ENCODE measurements at regions not wholly inside any gene's neighbourhood (a gene's known extent, or its start where the extent isn't known, plus 50 kb on each side); places are given as distances from the start of the nearest gene placed in this dataset.

DNA sequence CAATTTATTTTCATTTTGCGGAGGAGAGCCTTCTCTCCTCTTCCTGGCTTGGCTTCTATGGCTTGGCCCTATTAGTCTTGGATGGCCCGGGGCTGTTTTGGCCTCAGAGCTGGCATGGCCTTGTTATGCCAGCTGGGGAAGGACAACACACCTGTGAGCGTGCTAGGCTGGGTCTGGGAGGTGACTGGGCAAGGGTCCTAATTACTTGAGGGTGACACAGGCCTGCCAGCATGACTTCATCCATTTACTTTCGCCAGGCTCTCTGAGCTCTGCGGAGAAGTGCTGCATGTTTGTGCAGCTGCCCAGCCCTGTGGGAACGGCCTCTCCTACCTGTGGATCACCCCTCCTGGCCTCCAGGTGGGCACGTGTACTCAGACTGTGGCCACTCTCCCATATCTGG, 153.6 kb downstream of the SNX19 start:
- DNase-seq (no peak), ATAC-seq (no peak)
- no peak overlapping the region for H3K4me3 ChIP-seq
- no peaks in the 10 kb centered on the region for H3K9me3 ChIP-seq
- H3K4me1 ChIP-seq, result no peaks in the 10 kb centered on the region
- no peaks in the 10 kb centered on the region for H3K36me3 ChIP-seq
- H3K27me3 ChIP-seq, result no peaks in the 10 kb centered on the region
- no peak overlapping the region for H3K27ac ChIP-seq
- intact Hi-C loops (cut with DNase I; ENCODE audit: low total_unique reads), result no loop called here
- in situ Hi-C loops (cut with MboI; ENCODE audit: low sequenced_read_pairs in 4 of 4), result no loop called here
- TF ChIP-seq POLR2A (IDR thresholded peaks at IDR 0.05) (no peak), CTCF (IDR thresholded peaks at IDR 0.05 in 4 of 5, conservative IDR thresholded peaks at IDR 0.05 in 1 of 5) (no peak)

DNA sequence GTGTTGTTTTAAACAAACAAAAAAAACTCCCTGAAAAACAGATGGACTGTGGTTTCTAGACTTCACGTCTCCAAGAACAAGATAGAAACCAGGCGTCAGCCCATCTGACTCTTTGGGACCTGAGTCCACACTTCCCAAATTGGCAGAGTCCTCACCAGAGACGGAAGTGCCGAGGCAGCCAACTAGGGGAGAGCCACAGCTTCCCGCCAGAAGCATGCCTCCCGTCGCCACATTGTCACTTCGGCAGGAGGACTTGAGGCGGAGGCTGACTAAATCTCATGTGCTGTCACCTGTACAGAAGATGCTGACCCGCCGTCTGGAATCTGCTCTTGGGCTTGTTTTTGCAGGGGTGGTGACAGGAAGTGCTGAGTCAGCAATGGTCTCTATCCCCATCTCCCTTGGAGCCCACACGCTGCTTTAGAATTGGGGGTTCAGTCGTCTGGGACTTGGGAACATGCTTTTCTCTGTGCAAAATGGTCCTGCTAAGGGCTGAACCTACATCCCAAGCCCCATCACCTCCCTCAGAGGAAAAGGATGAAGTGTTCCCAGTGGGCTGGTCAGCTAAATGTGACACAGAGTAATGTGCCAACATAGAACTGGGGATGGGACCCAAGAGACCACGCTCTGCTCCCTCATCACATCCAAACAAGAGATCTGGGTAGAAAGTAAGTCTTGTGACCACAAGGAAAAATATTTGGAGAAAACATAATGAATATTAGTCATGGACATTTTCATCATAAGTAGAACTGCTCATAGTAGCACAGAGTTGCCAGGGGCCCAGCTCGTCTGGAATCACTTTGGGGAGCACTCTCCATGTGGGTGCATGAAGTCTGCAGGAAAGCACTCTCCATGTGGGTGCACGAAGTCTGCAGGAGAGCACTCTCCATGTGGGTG, 152.9 kb downstream of the SNX19 start:
- H3K9me3 ChIP-seq, result no peaks in the 10 kb centered on the region
- H3K27me3 ChIP-seq, result no peaks in the 10 kb centered on the region
- no peak for ATAC-seq
- intact Hi-C loops (cut with DNase I; ENCODE audit: low total_unique reads), result no loop called here
- no peak overlapping the region for H3K4me3 ChIP-seq
- no peaks in the 10 kb centered on the region for H3K4me1 ChIP-seq
- DNase-seq, result no peak
- in situ Hi-C loops (cut with MboI; ENCODE audit: low sequenced_read_pairs in 4 of 4), result no loop called here
- TF ChIP-seq POLR2A (IDR thresholded peaks at IDR 0.05) (no peak), CTCF (IDR thresholded peaks at IDR 0.05 in 4 of 5, conservative IDR thresholded peaks at IDR 0.05 in 1 of 5) (no peak)
- H3K36me3 ChIP-seq, result no peaks in the 10 kb centered on the region
- H3K27ac ChIP-seq, result no peak overlapping the region

DNA sequence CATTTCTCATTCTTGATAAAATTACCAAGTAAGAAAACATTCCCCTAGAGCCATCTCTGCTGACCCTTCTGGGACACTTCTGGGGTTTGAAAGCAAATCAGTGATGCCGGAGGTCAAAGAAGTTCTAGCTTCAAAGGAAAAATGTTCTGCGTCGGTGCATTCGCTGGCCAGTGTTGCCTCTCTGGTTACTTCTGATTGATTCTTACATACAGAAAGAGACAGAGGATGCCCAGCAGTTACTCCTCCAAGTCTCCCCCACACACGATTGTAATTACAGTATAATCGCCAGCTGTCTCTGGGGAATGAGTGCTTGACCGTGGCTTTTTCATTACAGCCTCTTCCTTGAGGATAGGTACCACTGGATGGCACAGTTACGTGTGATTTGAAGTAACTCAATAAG, 150.9 kb downstream of the SNX19 start:
- DNase-seq, result no peak
- in situ Hi-C loops (cut with MboI; ENCODE audit: low sequenced_read_pairs in 4 of 4) (no loop called here), intact Hi-C loops (cut with DNase I; ENCODE audit: low total_unique reads) (no loop called here)
- Histone ChIP-seq H3K27me3 (no peaks in the 10 kb centered on the region), H3K4me3 (no peak overlapping the region), H3K4me1 (no peaks in the 10 kb centered on the region), H3K36me3 (no peaks in the 10 kb centered on the region), H3K9me3 (no peaks in the 10 kb centered on the region), H3K27ac (no peak overlapping the region)
- ATAC-seq, result no peak
- TF ChIP-seq POLR2A (IDR thresholded peaks at IDR 0.05) (no peak), CTCF (IDR thresholded peaks at IDR 0.05 in 4 of 5, conservative IDR thresholded peaks at IDR 0.05 in 1 of 5) (no peak)

- intact Hi-C loops (cut with DNase I; ENCODE audit: low total_unique reads), result no loop called here
- Histone ChIP-seq H3K4me3 (no peak overlapping the region), H3K36me3 (no peaks in the 10 kb centered on the region), H3K9me3 (no peaks in the 10 kb centered on the region), H3K27ac (no peak overlapping the region), H3K27me3 (no peaks in the 10 kb centered on the region), H3K4me1 (no peaks in the 10 kb centered on the region)
- no peak for TF ChIP-seq POLR2A (IDR thresholded peaks at IDR 0.05)
- TF ChIP-seq CTCF (IDR thresholded peaks at IDR 0.05 in 4 of 5, conservative IDR thresholded peaks at IDR 0.05 in 1 of 5), result no peak
- in situ Hi-C loops (cut with MboI; ENCODE audit: low sequenced_read_pairs in 4 of 4), result no loop called here
- ATAC-seq (no peak), DNase-seq (no peak)
Observed at GRCh38 chr11:130765951-130766649, 150.2 kb downstream of the SNX19 start.

Measured in gastrocnemius medialis (tissue), 4 donors.